Activated CD8-positive, alpha-beta memory T cell treated with anti-CD3 and anti-CD28 coated beads for 24 hours (primary cell): ENCODE measurements at regions not wholly inside any gene's neighbourhood (a gene's known extent, or its start where the extent isn't known, plus 50 kb on each side); places are given as distances from the start of the nearest gene placed in this dataset.
"Not testable (repeated sequence)": the region's sequence is repeated elsewhere in the genome, so short reads cannot be mapped to it uniquely, and the experiment has no call there.

ENCODE experiments used
- DNase-seq: peaks from one replicate; pipeline ENCODE4 v3.0.0-alpha.2; 2020

DNA sequence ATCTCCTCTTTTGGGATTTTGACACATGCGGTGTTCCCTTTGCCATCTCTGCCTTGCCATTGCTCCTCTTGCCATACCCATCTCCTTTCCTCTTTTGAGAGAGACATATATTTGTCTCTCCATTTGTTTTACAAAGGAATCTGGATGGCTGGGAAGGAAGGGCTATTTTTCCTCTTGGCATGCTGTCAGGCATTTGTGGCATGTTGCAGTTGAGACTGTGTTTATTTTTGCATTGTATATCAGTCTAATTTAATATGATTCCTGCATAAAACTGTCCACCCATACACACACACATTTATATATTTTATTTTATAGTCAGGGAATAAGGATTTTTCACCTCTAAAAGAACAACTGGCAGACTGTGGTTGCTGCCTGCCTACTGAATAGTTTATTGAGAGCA lies 1105.8 kb upstream of the SEMA6A start:
- no peak for DNase-seq

- DNase-seq: no peak
These were observed 1104.4 kb upstream of the SEMA6A start for GRCh38 chr5:117679046-117679445.

DNA sequence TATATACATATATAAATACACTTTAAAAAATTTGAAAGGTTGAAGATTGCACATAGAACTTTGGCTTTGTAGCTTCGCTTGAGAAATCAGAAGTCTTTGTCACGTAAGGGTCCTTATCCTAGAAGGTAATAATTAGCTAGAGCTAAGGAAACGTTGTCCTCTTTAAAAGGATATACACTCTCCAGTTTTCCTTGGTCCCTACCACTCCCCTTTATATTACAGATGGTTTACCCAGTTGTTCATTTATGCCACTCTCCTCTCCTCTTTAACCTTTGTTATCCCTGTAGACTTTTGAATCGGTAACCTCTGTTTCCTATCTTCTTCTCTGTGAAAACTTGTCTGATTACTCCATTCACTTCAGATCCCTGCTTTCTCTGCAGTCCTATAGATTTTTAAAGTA lies 1101.0 kb upstream of the SEMA6A start:
- no peak for DNase-seq

GRCh38 chr5:117671551-117671950 lies 1096.9 kb upstream of the SEMA6A start:
- DNase-seq: no peak

DNA sequence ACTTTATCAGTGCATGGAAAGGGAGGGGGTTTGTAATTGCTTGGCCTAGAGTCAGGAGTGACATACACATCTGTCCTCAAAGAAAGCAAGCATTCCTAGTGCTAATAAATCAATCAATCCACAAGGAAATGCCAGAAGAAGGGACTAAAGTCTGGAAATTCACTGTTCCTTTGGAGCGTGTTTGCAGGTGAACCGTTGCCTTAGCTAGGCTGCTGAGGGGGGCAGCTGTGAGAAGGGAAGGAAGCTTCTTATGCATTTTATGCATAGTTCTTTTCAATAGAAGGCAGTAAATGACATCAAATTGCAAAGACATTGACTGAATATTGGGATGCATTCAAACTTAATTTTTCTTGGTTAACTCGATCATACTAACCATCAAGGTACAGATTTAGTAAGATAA lies 1092.5 kb upstream of the SEMA6A start:
- DNase-seq: no peak

DNA sequence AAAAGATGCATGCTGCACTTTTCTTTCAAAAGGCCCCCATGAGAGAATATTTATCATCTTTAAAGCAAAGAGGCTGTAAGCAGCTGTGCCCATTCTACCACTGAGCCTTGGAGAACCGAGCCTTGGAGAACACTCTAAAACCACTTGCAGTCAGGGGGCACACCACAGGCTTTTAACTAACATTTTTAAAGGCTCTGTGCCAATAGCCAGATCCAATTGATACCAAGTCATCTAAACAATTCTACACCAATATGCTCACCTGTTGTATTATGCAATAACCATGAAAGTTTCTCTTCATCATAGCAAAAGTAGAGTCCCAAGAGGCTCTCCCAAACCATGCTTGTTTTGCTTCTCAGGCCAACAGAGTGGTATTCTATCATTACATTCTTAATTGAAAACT lies 1090.5 kb upstream of the SEMA6A start:
- no peak for DNase-seq

GRCh38 chr5:117662361-117662760 lies 1087.7 kb upstream of the SEMA6A start:
- DNase-seq: no peak

DNA sequence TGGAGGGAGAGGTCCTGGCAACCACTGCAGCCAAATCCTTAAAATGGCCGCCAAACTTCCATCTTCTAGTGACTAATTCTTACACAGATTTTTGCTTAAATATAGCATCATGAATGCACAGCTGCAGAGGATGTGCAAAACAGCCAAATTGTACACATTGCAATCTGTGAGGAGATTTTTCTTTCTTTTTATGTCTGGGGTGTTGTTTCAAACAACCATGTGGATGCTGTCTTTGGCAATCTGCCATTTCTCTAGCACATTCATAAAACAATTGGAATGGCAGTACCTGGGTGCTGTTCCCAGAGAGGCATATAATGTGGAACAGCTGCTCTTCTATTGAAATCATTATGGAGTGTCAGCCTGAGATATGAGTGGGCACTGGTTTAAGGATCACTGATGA lies 1082.9 kb upstream of the SEMA6A start:
- DNase-seq: no peak

DNA sequence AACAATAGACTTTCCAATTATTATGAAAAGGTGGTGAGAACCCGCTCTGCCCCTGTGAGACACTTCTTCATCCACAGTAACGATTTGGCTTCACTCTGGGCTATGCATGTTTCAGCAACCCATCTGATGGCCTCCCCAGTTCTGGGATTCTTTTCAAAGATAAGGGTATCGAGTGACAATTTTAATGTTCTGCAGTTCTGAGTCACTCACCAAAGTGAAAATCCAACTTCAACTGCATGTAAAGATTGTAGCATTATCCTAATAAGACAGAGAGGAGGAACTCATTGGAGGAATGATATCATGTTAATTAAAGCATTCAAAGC lies 1078.3 kb upstream of the SEMA6A start:
- DNase-seq: no peak

DNA sequence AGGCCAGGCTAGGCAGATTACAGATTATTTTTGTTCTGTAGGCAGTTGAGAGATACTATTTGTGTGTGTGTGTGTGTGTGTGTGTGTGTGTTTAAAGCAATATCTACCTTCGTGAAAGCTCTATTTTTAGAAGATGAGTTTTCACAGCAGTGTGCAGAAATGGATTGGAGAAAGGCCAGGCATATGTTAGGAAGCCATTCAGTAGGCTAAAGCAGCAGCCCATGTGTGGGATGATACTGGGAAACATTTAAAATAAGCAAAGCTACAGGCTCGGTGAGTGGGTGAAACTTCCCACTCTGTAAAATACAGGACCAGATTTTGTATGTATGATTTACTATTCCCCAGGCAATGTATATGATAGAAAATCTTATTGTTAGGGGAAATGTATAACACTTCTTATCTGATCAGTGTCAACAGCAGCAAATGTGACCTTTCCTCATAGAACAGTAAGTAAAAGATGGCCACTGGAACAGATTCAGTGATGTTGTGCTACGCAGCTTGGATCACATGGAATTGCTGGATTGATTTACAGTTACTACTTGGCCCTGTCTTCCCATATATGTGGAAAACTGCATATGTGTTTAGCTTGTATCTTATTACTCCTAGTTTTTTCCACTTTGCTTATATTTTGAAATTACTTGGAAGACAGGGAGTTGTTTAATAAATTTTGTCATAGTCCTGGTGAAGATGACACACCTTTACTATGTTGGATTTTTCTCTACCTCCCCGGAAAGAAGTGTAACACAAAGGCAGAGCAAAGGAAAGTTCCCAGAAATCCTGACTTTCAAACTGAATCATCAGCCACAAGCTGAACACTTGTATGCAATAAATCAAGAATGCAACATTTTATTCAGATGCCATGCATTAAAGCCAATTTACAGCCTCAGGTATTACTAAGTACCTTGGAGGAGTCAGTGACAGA lies 1077.7 kb upstream of the SEMA6A start:
- no peak for DNase-seq

- no peak for DNase-seq
These were observed 1075.2 kb upstream of the SEMA6A start for GRCh38 chr5:117649821-117650220.

DNA sequence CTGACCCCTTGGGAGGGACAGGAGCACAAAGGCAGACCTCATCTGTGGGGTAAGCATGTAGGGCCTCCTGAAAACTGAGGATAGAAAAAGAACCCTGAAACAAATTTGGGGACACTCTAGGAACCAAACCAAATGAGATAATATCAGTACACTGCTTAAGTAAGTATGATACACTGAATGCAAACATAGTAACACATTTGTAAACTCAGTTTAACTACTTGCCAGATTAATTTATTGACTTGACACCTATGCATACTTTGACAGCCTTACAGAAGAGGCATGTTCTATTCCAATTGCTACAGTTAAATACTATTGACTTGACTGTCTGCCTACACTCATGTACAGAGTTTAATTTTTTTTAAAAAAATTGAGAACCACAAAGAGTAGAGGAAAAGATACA lies 1070.8 kb upstream of the SEMA6A start:
- no peak for DNase-seq

GRCh38 chr5:117638581-117638980 lies 1064.0 kb upstream of the SEMA6A start:
- DNase-seq: no peak

DNA sequence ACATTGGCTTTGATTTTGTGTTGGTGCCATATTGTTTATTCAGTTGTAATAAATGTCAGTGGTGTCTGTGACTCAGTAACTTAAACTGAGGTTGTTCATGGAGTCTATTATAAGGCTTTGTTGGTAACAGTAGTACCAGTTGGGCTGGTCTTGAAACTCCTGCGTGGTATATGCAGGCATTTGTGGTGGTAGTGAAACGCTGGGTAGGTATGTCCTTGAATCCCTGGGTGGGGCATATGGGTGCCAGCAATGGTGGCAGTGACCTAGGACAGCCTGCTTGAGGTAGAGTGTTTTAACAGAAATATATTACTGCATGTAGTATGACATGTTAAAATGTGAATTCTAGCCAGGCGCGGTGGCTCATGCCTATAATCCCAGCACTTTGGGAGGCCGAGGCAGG lies 1058.5 kb upstream of the SEMA6A start:
- no peak for DNase-seq

DNA sequence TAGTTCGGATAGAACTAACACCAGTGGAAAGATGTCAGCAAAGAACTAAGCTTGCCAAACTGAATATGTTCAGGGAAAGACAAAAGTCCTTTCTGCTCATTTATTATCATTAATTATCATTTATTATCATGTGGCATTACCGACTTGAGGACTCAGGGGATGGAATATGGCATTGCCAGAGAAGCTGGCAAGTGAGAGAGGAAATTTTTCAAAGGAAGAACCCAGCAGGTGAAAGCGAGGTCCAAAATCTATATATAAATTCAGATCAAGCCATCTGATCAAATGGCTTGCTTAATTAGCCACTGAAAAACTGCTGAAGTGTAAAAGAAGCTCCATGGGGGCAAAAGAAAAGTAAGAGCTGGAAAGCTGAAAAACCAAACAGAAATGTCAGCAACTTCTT lies 1049.6 kb upstream of the SEMA6A start:
- no peak for DNase-seq

DNA sequence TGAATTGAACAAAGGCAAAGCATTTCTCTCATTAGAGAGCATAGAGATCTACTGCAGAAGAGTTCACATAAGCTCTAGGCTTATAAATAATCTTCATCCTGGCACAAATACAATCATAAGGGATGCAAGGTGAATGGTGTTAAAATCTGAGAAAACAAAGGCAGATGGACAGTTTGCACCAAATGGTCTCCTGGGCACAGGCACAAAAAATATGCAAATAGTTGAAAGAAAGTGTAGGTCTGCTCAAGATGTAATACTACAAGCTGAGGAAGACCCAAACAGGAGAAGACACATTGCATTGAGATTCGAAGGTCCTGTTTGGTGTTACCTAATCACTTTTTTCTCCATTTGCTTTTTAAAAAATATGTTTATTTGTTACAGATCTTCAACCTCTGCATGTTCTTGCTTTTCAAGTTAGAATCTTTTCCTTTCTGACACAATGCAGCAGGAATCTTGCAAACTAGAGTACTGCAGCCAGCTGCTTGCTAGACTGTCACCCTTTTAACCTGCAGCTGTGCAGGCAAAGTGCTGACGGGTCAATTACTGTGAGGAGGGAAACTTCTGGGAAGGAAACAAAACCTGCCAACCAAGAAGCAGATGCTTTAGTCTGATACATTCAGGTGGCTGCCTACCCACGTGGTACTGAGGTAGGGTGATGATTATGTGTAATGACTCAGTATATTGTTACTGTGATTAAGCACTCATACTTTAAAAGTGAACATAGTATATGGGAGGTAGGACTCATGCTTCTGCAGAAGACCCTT lies 1048.6 kb upstream of the SEMA6A start:
- DNase-seq: no peak

- no peak for DNase-seq
These were observed 1047.3 kb upstream of the SEMA6A start for GRCh38 chr5:117621921-117622320.

GRCh38 chr5:117615226-117615625 lies 1040.6 kb upstream of the SEMA6A start:
- no peak for DNase-seq

- no peak for DNase-seq
These were observed 1039.8 kb upstream of the SEMA6A start for GRCh38 chr5:117614408-117614807.

DNA sequence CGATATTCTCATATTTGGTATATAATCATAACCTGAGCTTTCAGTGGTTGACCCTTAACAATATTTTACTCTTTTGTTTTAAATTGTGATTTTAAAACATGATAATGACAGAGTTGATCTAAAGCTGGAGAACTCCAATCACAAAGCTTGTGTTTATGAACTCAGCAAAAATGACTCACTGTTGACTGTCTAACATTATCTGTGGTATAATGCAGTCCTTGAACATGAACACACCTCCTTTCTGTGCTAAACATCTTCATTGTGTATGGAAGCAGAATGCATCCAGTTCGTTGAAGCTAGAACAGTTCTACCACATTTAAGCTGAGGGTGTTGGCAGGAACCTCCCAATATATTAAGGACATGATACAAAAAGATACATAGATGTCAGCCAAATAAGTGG lies 1030.2 kb upstream of the SEMA6A start:
- DNase-seq: no peak

DNA sequence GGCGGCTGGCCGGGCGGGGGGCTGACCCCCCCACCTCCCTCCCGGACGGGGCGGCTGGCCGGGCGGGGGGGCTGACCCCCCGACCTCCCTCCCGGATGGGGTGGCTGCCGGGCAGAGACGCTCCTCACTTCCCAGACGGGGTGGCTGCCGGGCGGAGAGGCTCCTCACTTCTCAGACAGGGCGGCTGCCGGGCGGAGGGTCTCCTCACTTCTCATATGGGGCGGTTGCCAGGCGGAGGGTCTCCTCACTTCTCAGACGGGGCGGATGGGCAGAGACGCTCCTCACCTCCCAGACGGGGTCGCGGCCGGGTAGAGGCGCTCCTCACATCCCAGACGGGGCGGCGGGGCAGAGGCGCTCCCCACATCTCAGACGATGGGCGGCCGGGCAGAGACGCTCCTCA lies 1025.2 kb upstream of the SEMA6A start:
- DNase-seq: not testable (repeated sequence)

GRCh38 chr5:117594166-117594565 lies 1019.5 kb upstream of the SEMA6A start:
- no peak for DNase-seq

- DNase-seq: no peak
These were observed 1016.3 kb upstream of the SEMA6A start for GRCh38 chr5:117590944-117591343.

DNA sequence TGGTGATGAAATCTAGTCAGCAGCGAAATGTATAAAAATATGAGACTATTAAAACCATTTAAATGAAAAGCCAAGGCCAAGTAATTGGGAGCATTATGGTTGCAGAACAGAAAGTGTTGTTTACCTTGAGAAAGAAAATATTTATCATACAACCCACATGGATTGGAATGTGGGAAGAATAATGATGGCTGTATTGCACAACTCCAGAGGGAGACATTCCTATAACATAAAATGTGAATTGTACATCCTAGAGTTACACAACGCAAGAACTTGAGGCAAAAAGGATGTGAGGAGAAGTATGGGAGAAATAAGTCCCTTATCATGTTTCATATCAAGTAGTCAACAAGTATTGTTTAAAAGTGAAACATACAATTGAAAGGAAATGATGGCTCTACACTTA lies 1014.0 kb upstream of the SEMA6A start:
- no peak for DNase-seq

DNA sequence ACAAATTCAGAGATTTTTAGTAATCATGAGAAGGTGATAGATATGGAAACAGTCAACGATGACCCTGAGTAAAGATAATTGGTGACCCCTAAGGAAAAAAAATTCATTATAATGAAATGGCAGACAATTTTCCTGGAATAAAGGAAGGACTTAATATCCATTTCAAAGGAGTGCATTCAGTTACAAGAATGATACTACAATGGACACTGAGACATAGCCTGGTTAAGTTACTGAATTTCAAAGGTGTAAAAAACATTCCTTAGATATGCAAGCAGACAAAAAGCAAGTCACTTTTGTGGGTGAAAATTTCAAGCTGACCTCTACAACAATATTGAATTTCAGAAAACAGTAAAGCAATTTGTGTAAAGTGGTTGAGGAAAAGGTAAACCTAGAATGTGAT lies 1012.5 kb upstream of the SEMA6A start:
- no peak for DNase-seq
